ENCODE measurements at regions not wholly inside any gene's neighbourhood (a gene's known extent, or its start where the extent isn't known, plus 50 kb on each side); places are given as distances from the start of the nearest gene placed in this dataset.
A peak's percentile ranks its signal among the peaks of the same experiment; 100 is the strongest.
"Not testable (repeated sequence)": the region's sequence is repeated elsewhere in the genome, so short reads cannot be mapped to it uniquely, and the experiment has no call there.

GRCh38 chr6:48986845-48987244 is 476.2 kb downstream of the MMUT start:
- no peak for DNase-seq

- no peak for DNase-seq
Measured at GRCh38 chr6:48986105-48986504, 476.9 kb downstream of the MMUT start.

GRCh38 chr6:48985025-48985424 is 478.0 kb downstream of the MMUT start:
- DNase-seq: no peak

GRCh38 chr6:48983968-48984367 is 479.1 kb downstream of the MMUT start:
- not testable (repeated sequence) for DNase-seq

- DNase-seq: no peak
Measured at GRCh38 chr6:48983377-48983776, 479.7 kb downstream of the MMUT start.

GRCh38 chr6:48979806-48980205 is 483.2 kb downstream of the MMUT start:
- DNase-seq: no peak

- DNase-seq: no peak
Measured at GRCh38 chr6:48979085-48979484, 484.0 kb downstream of the MMUT start.

- DNase-seq: no peak
Measured at GRCh38 chr6:48978016-48978415, 485.0 kb downstream of the MMUT start.

GRCh38 chr6:48977573-48977972 is 485.5 kb downstream of the MMUT start:
- DNase-seq: no peak

- DNase-seq: no peak
Measured at GRCh38 chr6:48973491-48973890, 489.6 kb downstream of the MMUT start.

GRCh38 chr6:48961781-48962415 is 501.2 kb downstream of the MMUT start:
- DNase-seq: no peak

- DNase-seq: no peak
Measured at GRCh38 chr6:48959251-48960060, 503.6 kb downstream of the MMUT start.

- no peak for DNase-seq
Measured at GRCh38 chr6:48957781-48958180, 505.3 kb downstream of the MMUT start.

GRCh38 chr6:48951917-48952316 is 511.1 kb downstream of the MMUT start:
- no peak for DNase-seq

GRCh38 chr6:48944276-48944675 is 518.8 kb downstream of the MMUT start:
- peak; percentile 27 for DNase-seq

- DNase-seq: no peak
Measured at GRCh38 chr6:48933136-48933535, 529.9 kb downstream of the MMUT start.

- DNase-seq: no peak
Measured at GRCh38 chr6:48928937-48929336, 534.1 kb downstream of the MMUT start.

- DNase-seq: no peak
Measured at GRCh38 chr6:48922837-48923236, 540.2 kb downstream of the MMUT start.

- no peak for DNase-seq
Measured at GRCh38 chr6:48919555-48919954, 543.5 kb downstream of the MMUT start.

- no peak for DNase-seq
Measured at GRCh38 chr6:48917233-48917632, 545.8 kb downstream of the MMUT start.

GRCh38 chr6:48916607-48917006 is 546.4 kb downstream of the MMUT start:
- DNase-seq: no peak

GRCh38 chr6:48915591-48915990 is 547.5 kb downstream of the MMUT start:
- DNase-seq: no peak

GRCh38 chr6:48912503-48912902 is 550.5 kb downstream of the MMUT start:
- DNase-seq: no peak

GRCh38 chr6:48904809-48905208 is 558.2 kb downstream of the MMUT start:
- no peak for DNase-seq

GRCh38 chr6:48894469-48894868 is 568.6 kb downstream of the MMUT start:
- no peak for DNase-seq

Measured in hematopoietic multipotent progenitor cell treated with erythropoietin and hydrocortisone succinate and interleukin-3 and kit ligand, for 6 days (in vitro differentiated cells).